Neuronal stem cell (in vitro differentiated cells): ENCODE measurements at regions not wholly inside any gene's neighbourhood (a gene's known extent, or its start where the extent isn't known, plus 50 kb on each side); places are given as distances from the start of the nearest gene placed in this dataset.

Experiments
- DNase-seq: peaks from one replicate; pipeline ENCODE4 v3.0.0-alpha.2; 2013; ENCODE audit warnings: low spot score
- H2AFZ ChIP-seq: one replicate; pipeline ENCODE4 v1.6.1; 2013; ENCODE audit warnings: mild to moderate bottlenecking, low read length, inconsistent platforms
- H2AK5ac ChIP-seq: 2 replicates; pipeline ENCODE4 v1.6.1; 2013; ENCODE audit warnings: low read depth, mild to moderate bottlenecking, inconsistent platforms, low read length, moderate library complexity, mixed read lengths
- H2BK120ac ChIP-seq: 2 replicates; pipeline ENCODE4 v1.6.1; 2013; ENCODE audit warnings: low read depth, mild to moderate bottlenecking, inconsistent platforms, low read length, moderate library complexity, mixed read lengths
- H2BK12ac ChIP-seq: one replicate; pipeline ENCODE4 v1.6.1; 2013; ENCODE audit warnings: low read length, inconsistent platforms
- H2BK15ac ChIP-seq: 2 replicates; pipeline ENCODE4 v1.6.1; 2013; ENCODE audit warnings: mild to moderate bottlenecking, low read length, inconsistent platforms, mixed read lengths
- H2BK5ac ChIP-seq: one replicate; pipeline ENCODE4 v1.6.1; 2013; ENCODE audit warnings: inconsistent platforms, mild to moderate bottlenecking, low read length, moderate library complexity
- H3K14ac ChIP-seq: one replicate; pipeline ENCODE4 v1.6.1; 2013; ENCODE audit warnings: low read length, inconsistent platforms
- H3K18ac ChIP-seq: 2 replicates; pipeline ENCODE4 v1.6.1; 2013; ENCODE audit warnings: low read length, inconsistent platforms
- H3K23ac ChIP-seq: 2 replicates; pipeline ENCODE4 v1.6.1; 2013; ENCODE audit warnings: low read depth, mild to moderate bottlenecking, mixed read lengths, low read length, inconsistent platforms; ENCODE audit not compliant: poor library complexity
- H3K27ac ChIP-seq: replicated peaks from 3 replicates; pipeline ENCODE4 v1.5.1; 2013; ENCODE audit warnings: low read length, inconsistent platforms
- H3K27me3 ChIP-seq, 3 experiments: 2 replicates each; pipeline ENCODE4 v1.6.1; 2013; ENCODE audit warnings: low read length in 3 of 3, mild to moderate bottlenecking in 2 of 3, inconsistent platforms in 1 of 3, low read depth in 1 of 3, mixed read lengths in 1 of 3, moderate library complexity in 1 of 3; ENCODE audit not compliant: control insufficient read depth in 3 of 3, insufficient read depth in 3 of 3
- H3K36me3 ChIP-seq, 2 donors: replicated peaks in 1 of 2; 2 replicates each; pipeline ENCODE4 v1.6.1; 2013; ENCODE audit warnings: low read length in 2 of 2; ENCODE audit not compliant: control insufficient read depth in 2 of 2, insufficient read depth in 2 of 2
- H3K4ac ChIP-seq: 2 replicates; pipeline ENCODE4 v1.6.1; 2013; ENCODE audit warnings: inconsistent platforms, mild to moderate bottlenecking, low read length, moderate library complexity
- H3K4me1 ChIP-seq, 2 donors: 1 replicate in 1 of 2; 2 replicates in 1 of 2; pipeline ENCODE4 v1.6.1; 2013; ENCODE audit warnings: low read length in 2 of 2, low read depth in 1 of 2; ENCODE audit not compliant: control insufficient read depth in 2 of 2, insufficient read depth in 1 of 2
- H3K4me2 ChIP-seq: one replicate; pipeline ENCODE4 v1.6.1; 2013; ENCODE audit warnings: mild to moderate bottlenecking, low read length, inconsistent platforms; ENCODE audit not compliant: insufficient read depth, poor library complexity, severe bottlenecking
- H3K4me3 ChIP-seq, 2 donors: 2 replicates each; pipeline ENCODE4 v1.5.1; 2013; ENCODE audit warnings: low read length in 2 of 2, mild to moderate bottlenecking in 2 of 2, inconsistent platforms in 1 of 2, moderate library complexity in 1 of 2
- H3K79me1 ChIP-seq: one replicate; pipeline ENCODE4 v1.6.1; 2013; ENCODE audit warnings: low read depth, mild to moderate bottlenecking, inconsistent platforms, low read length, moderate library complexity
- H3K9ac ChIP-seq: one replicate; pipeline ENCODE4 v1.6.1; 2013; ENCODE audit warnings: mild to moderate bottlenecking, low read depth, low read length, inconsistent platforms; ENCODE audit not compliant: poor library complexity
- H3K9me3 ChIP-seq, 2 donors: replicated peaks in 1 of 2; 2 replicates each; pipeline versions ENCODE3 to v1.6.1; 2013; ENCODE audit warnings: low read length in 2 of 2, mild to moderate bottlenecking in 2 of 2, inconsistent platforms in 1 of 2, low read depth in 1 of 2, mixed read lengths in 1 of 2, moderate library complexity in 1 of 2; ENCODE audit not compliant: control insufficient read depth in 2 of 2, insufficient read depth in 1 of 2
- H4K8ac ChIP-seq: one replicate; pipeline ENCODE4 v1.6.1; 2013; ENCODE audit warnings: low read depth, mild to moderate bottlenecking, inconsistent platforms, low read length, moderate library complexity
- H4K91ac ChIP-seq: one replicate; pipeline ENCODE4 v1.6.1; 2013; ENCODE audit warnings: low read length, low read depth, mild to moderate bottlenecking, inconsistent platforms; ENCODE audit not compliant: poor library complexity
- WGBS, 2 donors: extraction: QIAGEN DNeasy Blood & Tissue Kit; methylation state at CpG; one replicate each; pipeline ENCODE4 v1.1.7; 2013; ENCODE audit warnings: missing lambda C conversion rate in 2 of 2, mixed read lengths in 1 of 2; ENCODE audit not compliant: insufficient read length in 2 of 2, insufficient replicate concordance in 1 of 2; ENCODE audit errors: extremely low coverage in 2 of 2; 5-methylcytosine and 5-hydroxymethylcytosine counted together

DNA sequence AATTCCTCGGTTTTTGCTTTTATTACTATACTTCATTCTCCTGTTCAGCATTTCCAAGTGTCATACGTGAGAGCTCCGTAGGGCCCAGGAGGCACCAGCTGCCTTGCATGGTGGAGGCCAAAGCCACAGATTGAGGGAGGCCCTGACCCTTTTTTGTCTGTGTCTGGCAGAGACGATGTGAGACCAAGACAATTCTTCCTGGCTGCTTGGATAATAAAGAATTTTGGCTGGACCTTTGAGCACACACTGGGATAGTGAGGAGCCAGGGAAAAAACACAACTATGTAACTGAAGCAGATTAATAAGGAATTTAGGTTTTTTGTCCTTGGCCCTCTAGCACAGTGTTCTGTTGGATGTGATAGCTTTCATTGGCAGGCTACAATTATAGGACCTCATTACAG lies 161.0 kb downstream of the CPXCR1 start:
- Histone ChIP-seq H3K9me3 (no peaks in the 10 kb centered on the region), H3K18ac (no peak overlapping the region), H2BK5ac (no peak overlapping the region), H3K4me2 (no peak overlapping the region), H2BK15ac (no peak overlapping the region), H3K9ac (no peak overlapping the region), H3K23ac (no peak overlapping the region), H4K91ac (no peak overlapping the region), H3K79me1 (no peaks in the 10 kb centered on the region), H2BK120ac (no peak overlapping the region), H4K8ac (no peak overlapping the region), H3K27ac (no peak overlapping the region), H2AK5ac (no peak overlapping the region), H3K36me3 (no peaks in the 10 kb centered on the region), H3K4me1 (no peaks in the 10 kb centered on the region), H2BK12ac (no peak overlapping the region), H3K14ac (no peak overlapping the region), H3K27me3 (no peaks in the 10 kb centered on the region), H3K4me3 (no peak overlapping the region), H2AFZ (no peak overlapping the region), H3K4ac (no peak overlapping the region)
- no peak for DNase-seq
- no CpG with 5 or more reads among the region's 4 CpGs for WGBS, 2 donors

DNA sequence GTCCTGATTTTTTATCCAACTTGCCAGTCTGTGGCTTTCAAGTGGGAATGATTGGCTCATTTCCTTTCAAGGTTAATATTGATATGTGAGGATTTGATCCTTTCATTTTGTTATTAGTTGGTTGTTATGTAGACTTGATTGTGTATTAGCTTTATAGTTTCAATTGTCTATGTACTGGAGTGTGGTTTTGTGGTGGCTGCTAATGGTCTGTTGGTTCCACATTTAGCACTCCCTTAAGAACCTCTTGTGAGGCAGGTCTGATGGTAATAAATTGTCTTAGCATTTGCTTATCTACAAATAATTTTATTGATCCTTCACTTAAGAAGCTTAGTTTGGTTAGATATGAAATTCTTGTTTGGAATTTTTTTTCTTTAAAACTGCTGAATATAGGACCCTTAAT lies 190.6 kb downstream of the CPXCR1 start:
- H3K4me1 ChIP-seq, result no peaks in the 10 kb centered on the region

DNA sequence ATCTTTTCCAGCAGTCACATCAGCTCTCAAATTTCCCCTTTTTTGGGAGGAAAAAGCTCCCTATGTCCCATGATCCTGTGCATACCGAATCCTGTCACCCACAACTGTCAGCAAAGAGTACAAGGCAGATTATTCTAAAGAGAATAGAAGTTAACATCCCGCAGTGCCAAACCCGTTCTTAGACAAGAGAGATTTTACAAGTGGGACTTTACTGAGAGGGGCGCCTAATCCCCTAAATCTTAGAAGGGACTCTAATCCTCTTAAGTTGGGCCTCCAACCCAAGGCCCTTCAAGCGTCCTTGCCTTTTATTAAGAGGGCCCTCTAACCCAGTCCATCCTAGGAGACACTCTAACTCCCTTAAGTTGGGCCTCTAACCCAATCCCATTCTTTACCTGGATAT lies 193.9 kb downstream of the CPXCR1 start:
- Histone ChIP-seq H4K8ac (no peak overlapping the region), H2AK5ac (no peak overlapping the region), H2BK12ac (no peak overlapping the region), H3K4ac (no peak overlapping the region), H3K79me1 (no peaks in the 10 kb centered on the region), H3K23ac (no peak overlapping the region), H3K9me3 (no peaks in the 10 kb centered on the region), H2BK5ac (no peak overlapping the region), H3K4me3 (no peak overlapping the region), H2BK120ac (no peak overlapping the region), H3K27ac (no peak overlapping the region), H3K18ac (no peak overlapping the region), H3K14ac (no peak overlapping the region), H3K4me2 (no peak overlapping the region), H3K27me3 (no peaks in the 10 kb centered on the region), H3K4me1 (no peaks in the 10 kb centered on the region), H2AFZ (no peak overlapping the region), H2BK15ac (no peak overlapping the region), H4K91ac (no peak overlapping the region), H3K9ac (no peak overlapping the region), H3K36me3 (no peaks in the 10 kb centered on the region)
- no peak for DNase-seq
- WGBS, 2 donors, result no CpG with 5 or more reads among the region's 5 CpGs

More for the DNA sequence above, 190.6 kb downstream of the CPXCR1 start:
- H3K23ac ChIP-seq, result no peak overlapping the region
- no peak overlapping the region for H2BK120ac ChIP-seq
- H3K27me3 ChIP-seq, result no peaks in the 10 kb centered on the region
- no peak overlapping the region for H3K4me2 ChIP-seq
- H3K36me3 ChIP-seq, result no peaks in the 10 kb centered on the region
- no peaks in the 10 kb centered on the region for H3K79me1 ChIP-seq
- H3K9me3 ChIP-seq, result no peaks in the 10 kb centered on the region
- no peak overlapping the region for H2BK15ac ChIP-seq
- no peak overlapping the region for H2AK5ac ChIP-seq
- no peak overlapping the region for H3K9ac ChIP-seq
- no peak overlapping the region for H4K91ac ChIP-seq
- no peak overlapping the region for H3K27ac ChIP-seq
- H4K8ac ChIP-seq, result no peak overlapping the region
- no peak for DNase-seq
- H3K14ac ChIP-seq, result no peak overlapping the region
- H3K18ac ChIP-seq, result no peak overlapping the region
- H3K4me3 ChIP-seq, result no peak overlapping the region
- no peak overlapping the region for H2BK5ac ChIP-seq
- no peak overlapping the region for H2AFZ ChIP-seq
- no peak overlapping the region for H2BK12ac ChIP-seq
- H3K4ac ChIP-seq, result no peak overlapping the region

DNA sequence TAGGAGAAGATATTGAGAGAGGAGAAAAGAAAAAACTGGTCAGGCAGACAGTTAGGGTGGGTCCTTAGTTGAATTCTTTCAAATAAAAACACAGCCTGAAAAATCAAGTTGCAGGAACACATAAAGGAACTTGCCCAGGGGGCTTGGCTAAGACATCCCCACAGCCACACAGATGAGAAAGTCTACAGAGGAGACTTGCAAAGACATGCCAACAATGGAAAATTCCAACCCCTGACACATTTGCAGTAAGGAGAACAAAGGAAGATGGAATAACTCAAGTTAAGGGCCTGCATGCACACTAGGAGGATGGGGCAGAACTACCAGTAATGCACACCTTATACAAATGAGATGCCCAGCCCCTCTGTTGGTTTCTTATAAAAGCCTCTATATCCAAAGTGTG lies 197.6 kb downstream of the CPXCR1 start:
- DNase-seq, result no peak
- Histone ChIP-seq H3K4me2 (no peak overlapping the region), H3K18ac (no peak overlapping the region)

More for the DNA sequence above, 197.6 kb downstream of the CPXCR1 start:
- no peak overlapping the region for H3K23ac ChIP-seq
- H3K9me3 ChIP-seq, result no peaks in the 10 kb centered on the region
- no peak overlapping the region for H3K4ac ChIP-seq
- no peaks in the 10 kb centered on the region for H3K36me3 ChIP-seq
- no peak overlapping the region for H3K4me3 ChIP-seq
- H2BK120ac ChIP-seq, result no peak overlapping the region
- H2AK5ac ChIP-seq, result no peak overlapping the region
- no peak overlapping the region for H4K8ac ChIP-seq
- no peak overlapping the region for H2BK12ac ChIP-seq
- no peaks in the 10 kb centered on the region for H3K27me3 ChIP-seq
- H4K91ac ChIP-seq, result no peak overlapping the region
- H2BK5ac ChIP-seq, result no peak overlapping the region
- no peaks in the 10 kb centered on the region for H3K79me1 ChIP-seq
- peak overlapping the region; percentile 40 for H2AFZ ChIP-seq
- H3K9ac ChIP-seq, result no peak overlapping the region
- no peak overlapping the region for H3K14ac ChIP-seq
- no peak overlapping the region for H2BK15ac ChIP-seq
- H3K27ac ChIP-seq, result no peak overlapping the region
- no peaks in the 10 kb centered on the region for H3K4me1 ChIP-seq
